HCT116 (cell line): ENCODE measurements at regions not wholly inside any gene's neighbourhood (a gene's known extent, or its start where the extent isn't known, plus 50 kb on each side); places are given as distances from the start of the nearest gene placed in this dataset.

Source experiments
- ATAC-seq: fragments of 200-7000 bp; cut with Tn5 transposase; 2 replicates; pipeline ENCODE4 v1.9.1; 2020; ENCODE audit warnings: mild to moderate bottlenecking, moderate library complexity
- BruUV-seq: library from RNA; stranded (reverse); fragments of 400-500 nt; replicated peaks from 2 replicates; lab custom pipeline; 2021; lab: Mats Ljungman, UMichigan
- CTCF ChIA-PET: fragments of 300-600 bp; sonication (Branson Sonifier 250); formaldehyde crosslinking; loops from one replicate; lab custom pipeline; 2021; ENCODE audit warnings: antibody characterized with exemption; lab: Charles Lee
- POLR2A ChIA-PET: fragments of 300-600, 350-600 bp; sonication (Branson Sonifier 250); formaldehyde crosslinking; loops from one replicate; lab custom pipeline; 2021; ENCODE audit warnings: antibody characterized with exemption; lab: Charles Lee
- RAD21 ChIA-PET, 2 experiments: fragments of 300-600 bp; sonication (Branson Sonifier 250); formaldehyde crosslinking; loops; one replicate each; lab custom pipeline; 2023; ENCODE audit warnings: low total read pairs in 2 of 2; ENCODE audit not compliant: uncharacterized antibody in 2 of 2, unreplicated experiment in 2 of 2, low non-redundant PET in 1 of 2; lab: Charles Lee
- DNase-seq: peaks from one replicate; pipeline ENCODE4 v3.0.0-alpha.2; 2010; ENCODE audit warnings: low read depth, low spot score
- H2AFZ ChIP-seq: fragments of 200-600 bp; shearing (Covaris generic), sonication (generic); 2 replicates; pipeline ENCODE4 v1.6.1; 2017; ENCODE audit warnings: low read depth, mixed run types, mixed read lengths, antibody characterized with exemption, low read length; ENCODE audit not compliant: poor library complexity, severe bottlenecking
- H3K27ac ChIP-seq: 2 replicates; pipeline ENCODE4 v1.5.1; 2012; ENCODE audit warnings: low read depth, low read length
- H3K27me3 ChIP-seq: fragments of 200-600 bp; sonication (generic); 2 replicates; pipeline ENCODE4 v1.6.1; 2016; ENCODE audit warnings: mixed run types, low read length, mixed read lengths; ENCODE audit not compliant: insufficient read depth
- H3K36me3 ChIP-seq, 2 experiments: fragments of 200-500 bp in 1 of 2; fragments of 200-600 bp in 1 of 2; sonication (Bioruptor generic) in 1 of 2; sonication (generic) in 1 of 2; 2 replicates each; pipeline versions ENCODE4 v1.5.1 to v1.6.1; 2014 to 2016; ENCODE audit warnings: low read length in 2 of 2, inconsistent platforms in 1 of 2, mixed read lengths in 1 of 2, mixed run types in 1 of 2; ENCODE audit not compliant: insufficient read depth in 2 of 2, control insufficient read depth in 1 of 2
- H3K4me1 ChIP-seq, 2 experiments: fragments of 200-600 bp in 1 of 2; sonication (generic) in 1 of 2; 2 replicates each; pipeline versions ENCODE4 v1.5.1 to v1.6.1; 2012 to 2017; ENCODE audit warnings: low read length in 2 of 2, inconsistent platforms in 1 of 2, mild to moderate bottlenecking in 1 of 2, mixed read lengths in 1 of 2, mixed run types in 1 of 2, moderate library complexity in 1 of 2; ENCODE audit not compliant: insufficient read depth in 2 of 2, control insufficient read depth in 1 of 2
- H3K4me2 ChIP-seq: fragments of 200-600 bp; sonication (generic); 2 replicates; pipeline ENCODE4 v1.6.1; 2017; ENCODE audit warnings: mixed run types, low read length, mixed read lengths
- H3K4me3 ChIP-seq, 2 experiments: fragments of 200-600 bp in 1 of 2; sonication (generic) in 1 of 2; replicated peaks in 1 of 2; 2 replicates each; pipeline ENCODE4 v1.5.1; 2011 to 2016; ENCODE audit warnings: low read length in 2 of 2, control low read depth in 1 of 2, low read depth in 1 of 2, mild to moderate bottlenecking in 1 of 2, mixed read lengths in 1 of 2, mixed run types in 1 of 2
- H3K79me2 ChIP-seq: fragments of 200-600 bp; sonication (generic); 2 replicates; pipeline ENCODE4 v1.6.1; 2017; ENCODE audit warnings: mild to moderate bottlenecking, mixed run types, low read length, moderate library complexity, mixed read lengths; ENCODE audit not compliant: insufficient read depth
- H3K9ac ChIP-seq: fragments of 200-600 bp; sonication (generic); 2 replicates; pipeline ENCODE4 v1.6.1; 2016; ENCODE audit warnings: low read length, mixed read lengths
- H3K9me2 ChIP-seq: fragments of 200-600 bp; sonication (generic), shearing (Covaris generic); 2 replicates; pipeline ENCODE4 v1.6.1; 2017; ENCODE audit warnings: mixed run types, mild to moderate bottlenecking, moderate library complexity; ENCODE audit not compliant: insufficient read depth
- H3K9me3 ChIP-seq, 2 experiments: fragments of 200-500 bp in 1 of 2; fragments of 200-600 bp in 1 of 2; sonication (Bioruptor generic) in 1 of 2; sonication (generic) in 1 of 2; 2 replicates each; pipeline ENCODE4 v1.6.1; 2014 to 2017; ENCODE audit warnings: low read length in 2 of 2, mixed read lengths in 2 of 2, inconsistent platforms in 1 of 2, low read depth in 1 of 2, mild to moderate bottlenecking in 1 of 2, mixed run types in 1 of 2, moderate library complexity in 1 of 2; ENCODE audit not compliant: control insufficient read depth in 1 of 2, insufficient read depth in 1 of 2
- H4K20me1 ChIP-seq: fragments of 200-600 bp; sonication (generic), shearing (Covaris generic); 2 replicates; pipeline ENCODE4 v1.6.1; 2017; ENCODE audit warnings: mixed run types, mild to moderate bottlenecking, moderate library complexity; ENCODE audit not compliant: insufficient read depth
- ATF3 ChIP-seq: IDR thresholded peaks from 2 replicates; pipeline ENCODE4 v1.6.1; 2012
- CBX3 ChIP-seq: IDR thresholded peaks from 2 replicates; pipeline ENCODE4 v1.6.1; 2012; ENCODE audit warnings: low read depth
- CEBPB ChIP-seq: IDR thresholded peaks from 2 replicates; pipeline ENCODE4 v1.6.1; 2012; ENCODE audit warnings: low read depth
- EGR1 ChIP-seq: IDR thresholded peaks from 2 replicates; pipeline ENCODE4 v1.6.1; 2012; ENCODE audit warnings: low read depth
- MAX ChIP-seq: IDR thresholded peaks from 2 replicates; pipeline ENCODE4 v1.6.1; 2012
- POLR2A ChIP-seq: IDR thresholded peaks from 2 replicates; pipeline ENCODE4 v1.7.0; 2011; ENCODE audit warnings: borderline replicate concordance; ENCODE audit not compliant: insufficient read depth, insufficient read length; ENCODE audit errors: extremely low read depth
- SIN3A ChIP-seq: IDR thresholded peaks from 2 replicates; pipeline ENCODE4 v1.6.1; 2012; ENCODE audit warnings: low read depth
- TCF7L2 ChIP-seq: IDR thresholded peaks from 2 replicates; pipeline ENCODE4 v1.7.0; 2011; ENCODE audit warnings: borderline replicate concordance, inconsistent platforms; ENCODE audit not compliant: insufficient read depth, insufficient read length; ENCODE audit errors: extremely low read depth
- ZBTB33 ChIP-seq: IDR thresholded peaks from 2 replicates; pipeline ENCODE4 v1.6.1; 2011; ENCODE audit warnings: mild to moderate bottlenecking, low read length, moderate library complexity; ENCODE audit not compliant: insufficient replicate concordance; ENCODE audit errors: extremely low read depth
- ZFX ChIP-seq: fragments of 450-650 bp; IDR thresholded peaks from 2 replicates; pipeline ENCODE4 v1.6.1; 2017
- ZNF274 ChIP-seq: fragments of 200-500 bp; sonication (Bioruptor generic); IDR thresholded peaks from 2 replicates; pipeline ENCODE4 v1.6.1; 2014; ENCODE audit warnings: mild to moderate bottlenecking, low read depth, low read length, inconsistent platforms
- intact Hi-C: fragments of 100-400 bp; cut with micrococcal nuclease; formaldehyde crosslinking; loops from 2 replicates; pipeline ENCODE4 v1.10.0; 2022
- TF ChIP-seq, protein P1 (sequence below), 3 experiments: fragments of 200-600 bp in 1 of 3; sonication (generic) in 1 of 3; IDR thresholded peaks in 2 of 3; conservative IDR thresholded peaks in 1 of 3; 2 replicates each; pipeline ENCODE4 v1.5.1; 2012 to 2017; ENCODE audit warnings: low read depth in 2 of 3, low read length in 2 of 3, antibody characterized with exemption in 1 of 3, borderline replicate concordance in 1 of 3, control low read depth in 1 of 3, mild to moderate bottlenecking in 1 of 3, mixed read lengths in 1 of 3, mixed run types in 1 of 3, moderate library complexity in 1 of 3; ENCODE audit not compliant: insufficient read depth in 1 of 3

DNA sequence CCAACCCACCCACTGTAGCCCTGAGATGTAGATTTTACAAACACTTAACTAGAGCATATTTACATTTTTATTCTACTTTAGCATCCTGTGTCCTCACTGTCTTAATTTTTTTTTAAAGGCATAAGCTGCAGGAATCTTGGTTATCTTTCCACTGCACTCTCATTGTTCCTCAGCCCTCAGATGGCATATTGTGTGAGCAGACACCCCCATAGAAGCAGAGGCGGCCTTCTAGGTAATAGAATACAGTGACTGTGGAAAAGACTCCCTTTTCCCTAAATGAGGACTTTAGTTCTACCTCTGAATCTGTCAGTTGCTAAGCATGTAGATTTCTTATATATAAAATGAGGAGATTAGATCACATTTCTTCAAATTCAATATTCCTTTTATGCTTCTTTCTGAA lies 543.5 kb upstream of the SPHKAP start (continued):
- TF ChIP-seq, protein P1, sequence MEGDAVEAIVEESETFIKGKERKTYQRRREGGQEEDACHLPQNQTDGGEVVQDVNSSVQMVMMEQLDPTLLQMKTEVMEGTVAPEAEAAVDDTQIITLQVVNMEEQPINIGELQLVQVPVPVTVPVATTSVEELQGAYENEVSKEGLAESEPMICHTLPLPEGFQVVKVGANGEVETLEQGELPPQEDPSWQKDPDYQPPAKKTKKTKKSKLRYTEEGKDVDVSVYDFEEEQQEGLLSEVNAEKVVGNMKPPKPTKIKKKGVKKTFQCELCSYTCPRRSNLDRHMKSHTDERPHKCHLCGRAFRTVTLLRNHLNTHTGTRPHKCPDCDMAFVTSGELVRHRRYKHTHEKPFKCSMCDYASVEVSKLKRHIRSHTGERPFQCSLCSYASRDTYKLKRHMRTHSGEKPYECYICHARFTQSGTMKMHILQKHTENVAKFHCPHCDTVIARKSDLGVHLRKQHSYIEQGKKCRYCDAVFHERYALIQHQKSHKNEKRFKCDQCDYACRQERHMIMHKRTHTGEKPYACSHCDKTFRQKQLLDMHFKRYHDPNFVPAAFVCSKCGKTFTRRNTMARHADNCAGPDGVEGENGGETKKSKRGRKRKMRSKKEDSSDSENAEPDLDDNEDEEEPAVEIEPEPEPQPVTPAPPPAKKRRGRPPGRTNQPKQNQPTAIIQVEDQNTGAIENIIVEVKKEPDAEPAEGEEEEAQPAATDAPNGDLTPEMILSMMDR (IDR thresholded peaks at IDR 0.05 in 2 of 3, conservative IDR thresholded peaks at IDR 0.05 in 1 of 3; ENCODE audit: borderline replicate concordance in 1 of 3, insufficient read depth in 1 of 3, low read depth in 2 of 3, low read length in 2 of 3), result no peak
- TF ChIP-seq EGR1 (no peak), MAX (no peak)

GRCh38 chr2:228723599-228723998 lies 542.1 kb upstream of the SPHKAP start:
- H4K20me1 ChIP-seq, result no peaks in the 10 kb centered on the region
- H3K4me3 ChIP-seq, result no peak overlapping the region
- H3K36me3 ChIP-seq, result no peaks in the 10 kb centered on the region
- no peak overlapping the region for H3K27ac ChIP-seq
- H3K9ac ChIP-seq, result no peak overlapping the region
- H3K4me2 ChIP-seq, result no peak overlapping the region
- no peaks in the 10 kb centered on the region for H3K79me2 ChIP-seq
- ChIA-PET RAD21 (no interaction called here), CTCF (no interaction called here), POLR2A (no interaction called here)
- no peak for DNase-seq
- no peaks in the 10 kb centered on the region for H3K27me3 ChIP-seq
- H3K9me3 ChIP-seq, result no peaks in the 10 kb centered on the region
- H3K4me1 ChIP-seq, result no peaks in the 10 kb centered on the region
- no peak overlapping the region for H2AFZ ChIP-seq
- intact Hi-C loops, result no loop called here
- no peak for ATAC-seq
- TF ChIP-seq EGR1, result no peak
- TF ChIP-seq ZNF274, result no peak
- no peak for TF ChIP-seq CEBPB
- TF ChIP-seq MAX, result no peak
- TF ChIP-seq, protein P1 (IDR thresholded peaks at IDR 0.05 in 2 of 3, conservative IDR thresholded peaks at IDR 0.05 in 1 of 3; ENCODE audit: borderline replicate concordance in 1 of 3, insufficient read depth in 1 of 3, low read depth in 2 of 3, low read length in 2 of 3), result no peak
- no peak for TF ChIP-seq SIN3A
- no peak for TF ChIP-seq POLR2A
- no peak for TF ChIP-seq ZFX
- no peak for TF ChIP-seq CBX3
- TF ChIP-seq ZBTB33, result no peak
- TF ChIP-seq ATF3, result no peak
- TF ChIP-seq TCF7L2, result no peak
- BruUV-seq, result no TSS peak
- no peaks in the 10 kb centered on the region for H3K9me2 ChIP-seq
